ENCODE measurements at regions not wholly inside any gene's neighbourhood (a gene's known extent, or its start where the extent isn't known, plus 50 kb on each side); places are given as distances from the start of the nearest gene placed in this dataset.

DNA sequence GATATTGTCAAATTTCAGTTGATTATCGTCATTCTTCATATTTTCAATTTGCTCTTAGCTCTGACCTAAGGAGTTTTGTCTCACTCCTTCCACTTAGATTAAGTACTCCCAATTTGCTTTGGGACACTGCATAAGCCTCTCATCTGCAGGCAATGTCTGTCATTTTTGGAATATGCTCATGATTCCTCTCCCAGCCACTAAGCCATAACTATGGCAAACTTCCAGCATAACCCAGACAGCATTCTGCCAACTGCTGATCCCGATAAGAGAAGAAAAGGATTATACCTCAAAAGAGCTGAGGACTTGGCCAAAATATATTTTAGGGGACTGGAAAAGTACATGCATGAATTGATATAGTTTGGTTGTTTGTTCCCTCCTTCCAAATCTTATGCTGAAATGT is 444.4 kb downstream of the GABRG1 start:
- DNase-seq (ENCODE audit: low spot score) = no peak
- in situ Hi-C loops (cut with MboI; ENCODE audit: low pct_unique_long_range_greater_than_20kb, low sequenced_read_pairs, unreplicated experiment) = no loop called here
- TF ChIP-seq, protein P1, sequence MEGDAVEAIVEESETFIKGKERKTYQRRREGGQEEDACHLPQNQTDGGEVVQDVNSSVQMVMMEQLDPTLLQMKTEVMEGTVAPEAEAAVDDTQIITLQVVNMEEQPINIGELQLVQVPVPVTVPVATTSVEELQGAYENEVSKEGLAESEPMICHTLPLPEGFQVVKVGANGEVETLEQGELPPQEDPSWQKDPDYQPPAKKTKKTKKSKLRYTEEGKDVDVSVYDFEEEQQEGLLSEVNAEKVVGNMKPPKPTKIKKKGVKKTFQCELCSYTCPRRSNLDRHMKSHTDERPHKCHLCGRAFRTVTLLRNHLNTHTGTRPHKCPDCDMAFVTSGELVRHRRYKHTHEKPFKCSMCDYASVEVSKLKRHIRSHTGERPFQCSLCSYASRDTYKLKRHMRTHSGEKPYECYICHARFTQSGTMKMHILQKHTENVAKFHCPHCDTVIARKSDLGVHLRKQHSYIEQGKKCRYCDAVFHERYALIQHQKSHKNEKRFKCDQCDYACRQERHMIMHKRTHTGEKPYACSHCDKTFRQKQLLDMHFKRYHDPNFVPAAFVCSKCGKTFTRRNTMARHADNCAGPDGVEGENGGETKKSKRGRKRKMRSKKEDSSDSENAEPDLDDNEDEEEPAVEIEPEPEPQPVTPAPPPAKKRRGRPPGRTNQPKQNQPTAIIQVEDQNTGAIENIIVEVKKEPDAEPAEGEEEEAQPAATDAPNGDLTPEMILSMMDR (IDR thresholded peaks at IDR 0.05; ENCODE audit: extremely low read depth, insufficient read depth, missing control alignments) = no peak

DNA sequence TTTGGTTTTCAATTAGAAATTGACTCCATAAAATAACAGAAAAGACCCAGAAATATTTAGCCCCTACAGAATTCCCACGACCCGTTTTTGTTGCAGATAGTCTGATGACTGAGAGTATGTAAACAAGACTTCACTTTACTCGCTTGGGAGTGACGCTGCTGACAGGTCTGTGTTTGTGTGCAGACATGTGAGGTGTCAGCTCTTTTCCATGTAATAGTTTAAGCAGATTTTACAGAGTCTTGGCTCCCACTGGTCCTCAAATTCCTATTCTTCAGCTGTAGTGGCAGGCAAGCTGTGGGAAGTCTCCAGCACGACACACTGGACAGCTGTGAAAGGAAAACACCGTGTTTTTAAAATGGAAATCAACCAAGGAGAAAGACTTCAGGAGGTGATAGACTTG is 455.7 kb downstream of the GABRG1 start:
- TF ChIP-seq, protein P1 (IDR thresholded peaks at IDR 0.05; ENCODE audit: extremely low read depth, insufficient read depth, missing control alignments) = no peak
- no peak for DNase-seq (ENCODE audit: low spot score)
- in situ Hi-C loops (cut with MboI; ENCODE audit: low pct_unique_long_range_greater_than_20kb, low sequenced_read_pairs, unreplicated experiment) = no loop called here

DNA sequence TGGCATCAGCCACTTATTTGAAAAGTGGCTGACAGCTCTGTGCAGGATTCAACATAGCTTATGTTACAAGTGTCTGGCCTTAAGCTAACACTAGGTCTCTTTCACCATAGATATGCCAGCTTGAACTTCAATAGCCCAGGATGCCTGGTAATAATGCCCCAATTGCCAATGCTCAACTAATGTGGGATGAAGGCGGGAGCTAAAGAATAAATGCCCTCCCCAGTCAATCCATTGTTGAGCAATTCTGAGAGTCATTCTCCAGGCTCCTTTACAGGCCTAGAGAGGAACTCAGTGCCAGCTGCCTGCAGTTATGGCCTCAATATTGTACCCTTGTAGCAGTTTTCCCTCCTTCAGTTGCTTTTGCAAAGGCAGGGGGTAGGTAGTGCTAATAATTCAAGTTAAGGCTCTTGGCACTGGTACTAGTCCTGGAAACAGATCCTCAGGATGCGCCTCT is 460.2 kb downstream of the GABRG1 start:
- DNase-seq (ENCODE audit: low spot score) = no peak
- in situ Hi-C loops (cut with MboI; ENCODE audit: low pct_unique_long_range_greater_than_20kb, low sequenced_read_pairs, unreplicated experiment) = no loop called here
- TF ChIP-seq, protein P1 (IDR thresholded peaks at IDR 0.05; ENCODE audit: extremely low read depth, insufficient read depth, missing control alignments) = no peak

DNA sequence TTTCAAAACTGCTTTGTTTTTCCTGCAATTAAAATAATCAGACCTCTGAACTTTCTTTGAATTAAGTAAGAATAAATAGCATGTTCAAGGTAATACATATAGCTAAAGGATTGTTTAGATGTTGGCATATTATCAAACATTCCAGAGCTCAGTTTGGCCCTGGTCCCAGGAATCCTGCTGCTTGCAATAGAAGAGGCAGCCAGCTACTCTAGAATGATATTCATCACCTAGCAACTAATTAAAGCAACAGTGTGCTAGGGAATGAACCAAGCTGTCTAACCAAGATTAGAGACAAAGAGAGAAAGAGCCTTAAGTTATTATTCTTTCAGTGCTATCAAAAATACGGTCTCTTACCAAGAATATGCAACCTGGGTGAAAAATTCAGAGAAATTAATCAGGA is 460.9 kb downstream of the GABRG1 start:
- no peak for DNase-seq (ENCODE audit: low spot score)

DNA sequence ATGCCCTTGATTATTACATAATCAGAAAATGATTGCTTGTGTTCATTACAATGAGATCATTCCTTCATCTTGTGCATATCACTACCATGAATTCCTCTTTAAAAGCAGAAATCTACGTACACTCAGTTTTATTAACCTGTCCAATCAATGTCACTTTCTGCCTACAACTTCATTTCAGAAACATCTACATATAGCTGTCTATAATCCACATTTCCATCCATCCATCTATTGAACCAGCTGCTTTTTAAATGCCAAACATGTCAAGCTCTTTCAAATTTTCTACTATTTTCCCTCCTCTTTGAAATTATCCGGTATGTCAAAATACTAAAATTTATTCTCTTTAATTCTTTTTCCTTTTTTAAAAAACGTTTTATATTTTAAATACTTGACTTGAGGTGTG is 462.0 kb downstream of the GABRG1 start:
- in situ Hi-C loops (cut with MboI; ENCODE audit: low pct_unique_long_range_greater_than_20kb, low sequenced_read_pairs, unreplicated experiment) = no loop called here
- DNase-seq (ENCODE audit: low spot score) = no peak
- TF ChIP-seq, protein P1 (IDR thresholded peaks at IDR 0.05; ENCODE audit: extremely low read depth, insufficient read depth, missing control alignments) = no peak

More for the DNA sequence above, 460.9 kb downstream of the GABRG1 start:
- in situ Hi-C loops (cut with MboI; ENCODE audit: low pct_unique_long_range_greater_than_20kb, low sequenced_read_pairs, unreplicated experiment) = no loop called here
- TF ChIP-seq, protein P1 (IDR thresholded peaks at IDR 0.05; ENCODE audit: extremely low read depth, insufficient read depth, missing control alignments) = no peak

DNA sequence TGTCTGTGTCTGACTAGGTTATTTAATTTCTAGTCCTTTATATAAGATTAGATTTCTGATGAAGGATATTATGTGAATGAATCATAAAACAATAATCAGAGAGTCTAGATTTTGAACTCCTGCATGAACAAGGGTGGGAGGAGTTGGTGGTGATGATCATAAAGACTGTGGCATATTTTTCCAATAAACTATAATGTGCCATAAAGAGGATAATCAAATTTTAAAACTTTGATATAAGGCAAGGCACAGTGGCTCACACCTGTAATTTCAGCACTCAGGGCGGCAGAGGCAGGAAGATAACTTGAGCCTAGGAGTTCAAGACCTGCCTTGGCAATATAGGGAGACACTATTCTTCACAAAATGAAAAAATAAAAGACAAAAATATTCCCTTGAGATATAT is 473.3 kb downstream of the GABRG1 start:
- DNase-seq (ENCODE audit: low spot score) = no peak
- TF ChIP-seq, protein P1 (IDR thresholded peaks at IDR 0.05; ENCODE audit: extremely low read depth, insufficient read depth, missing control alignments) = no peak
- in situ Hi-C loops (cut with MboI; ENCODE audit: low pct_unique_long_range_greater_than_20kb, low sequenced_read_pairs, unreplicated experiment) = no loop called here

DNA sequence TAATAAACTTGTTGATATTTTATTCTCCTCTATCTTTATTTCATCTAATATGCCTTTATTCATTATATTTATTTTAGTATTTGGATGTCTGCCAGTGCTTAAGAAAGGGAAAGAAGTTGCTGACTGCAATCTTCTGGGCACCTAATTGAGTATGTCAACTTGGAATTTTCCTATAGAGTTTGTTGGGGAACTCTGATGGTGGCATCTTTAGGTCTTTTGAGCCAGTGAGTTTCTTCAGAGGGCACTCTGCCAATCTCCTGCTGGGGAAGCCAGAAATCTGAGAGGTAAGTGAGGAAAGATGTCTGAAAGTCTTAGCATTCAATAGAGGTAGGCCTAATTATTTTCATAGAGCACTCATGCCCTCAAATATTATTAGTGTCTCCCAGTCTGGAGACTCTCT is 475.0 kb downstream of the GABRG1 start:
- TF ChIP-seq, protein P1 (IDR thresholded peaks at IDR 0.05; ENCODE audit: extremely low read depth, insufficient read depth, missing control alignments) = no peak
- in situ Hi-C loops (cut with MboI; ENCODE audit: low pct_unique_long_range_greater_than_20kb, low sequenced_read_pairs, unreplicated experiment) = no loop called here
- DNase-seq (ENCODE audit: low spot score) = no peak

Measured in GM13977 (cell line).